ENCODE measurements at regions not wholly inside any gene's neighbourhood (a gene's known extent, or its start where the extent isn't known, plus 50 kb on each side); places are given as distances from the start of the nearest gene placed in this dataset.

- in situ Hi-C loops (cut with HindIII; ENCODE audit: low pct_unique_long_range_greater_than_20kb, low sequenced_read_pairs): no loop called here
- DNase-seq (ENCODE audit: low read depth, low spot score): no peak
These were observed 210.2 kb downstream of the NCK2 start for GRCh38 chr2:105954891-105955290.

- in situ Hi-C loops (cut with HindIII; ENCODE audit: low pct_unique_long_range_greater_than_20kb, low sequenced_read_pairs): no loop called here
- no peak for DNase-seq (ENCODE audit: low read depth, low spot score)
These were observed 209.2 kb downstream of the NCK2 start for GRCh38 chr2:105953942-105954341.

GRCh38 chr2:105952131-105952530 is 207.4 kb downstream of the NCK2 start:
- in situ Hi-C loops (cut with HindIII; ENCODE audit: low pct_unique_long_range_greater_than_20kb, low sequenced_read_pairs): no loop called here
- DNase-seq (ENCODE audit: low read depth, low spot score): no peak

GRCh38 chr2:105951384-105951694 is 206.6 kb downstream of the NCK2 start:
- DNase-seq (ENCODE audit: low read depth, low spot score): no peak
- in situ Hi-C loops (cut with HindIII; ENCODE audit: low pct_unique_long_range_greater_than_20kb, low sequenced_read_pairs): no loop called here

- no peak for DNase-seq (ENCODE audit: low read depth, low spot score)
- in situ Hi-C loops (cut with HindIII; ENCODE audit: low pct_unique_long_range_greater_than_20kb, low sequenced_read_pairs): no loop called here
These were observed 206.0 kb downstream of the NCK2 start for GRCh38 chr2:105950521-105951383.

- in situ Hi-C loops (cut with HindIII; ENCODE audit: low pct_unique_long_range_greater_than_20kb, low sequenced_read_pairs): no loop called here
- DNase-seq (ENCODE audit: low read depth, low spot score): no peak
These were observed 199.3 kb downstream of the NCK2 start for GRCh38 chr2:105943977-105944376.
